Gastrocnemius medialis (tissue), 4 donors: ENCODE measurements at regions not wholly inside any gene's neighbourhood (a gene's known extent, or its start where the extent isn't known, plus 50 kb on each side); places are given as distances from the start of the nearest gene placed in this dataset.

ENCODE experiments used
- CTCF ChIP-seq, 5 experiments: fragments of 450-650 bp in 3 of 5; fragments of 200-600 bp in 2 of 5; sonication (generic) in 2 of 5; IDR thresholded peaks in 4 of 5; conservative IDR thresholded peaks in 1 of 5; 1 replicate in 4 of 5; 2 replicates in 1 of 5; pipeline ENCODE4 v1.5.1; 2016 to 2019; ENCODE audit warnings: antibody characterized with exemption in 5 of 5, mild to moderate bottlenecking in 3 of 5, moderate library complexity in 3 of 5
- POLR2A ChIP-seq, 2 donors: fragments of 450-650 bp; IDR thresholded peaks; one replicate each; pipeline ENCODE4 v1.6.1; 2017; ENCODE audit warnings: antibody characterized with exemption in 2 of 2, mild to moderate bottlenecking in 2 of 2, moderate library complexity in 2 of 2

DNA sequence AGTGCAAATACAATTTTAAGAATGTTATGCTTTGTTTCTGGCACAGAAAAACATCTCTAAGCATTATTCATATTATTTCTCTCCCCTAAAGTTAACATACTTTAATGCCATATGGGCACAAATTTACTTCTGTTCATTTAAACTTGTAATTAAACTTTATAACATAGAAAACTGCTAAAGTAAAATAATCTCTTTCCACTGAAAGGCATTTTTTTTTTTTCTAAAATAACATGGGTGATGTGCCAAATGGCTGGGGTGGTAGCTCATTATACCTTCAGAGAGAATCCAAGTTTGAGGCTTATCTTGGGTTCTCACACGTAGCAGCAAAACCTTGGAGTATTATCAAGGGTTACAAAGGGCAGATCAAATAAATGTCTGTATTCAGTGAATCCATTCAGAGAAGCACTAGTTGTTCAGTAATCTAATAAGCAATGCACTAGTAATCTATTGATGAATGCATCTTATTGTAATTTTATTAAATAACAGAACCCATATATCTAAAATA is 257.6 kb upstream of the POU5F2 start:
- no peak for TF ChIP-seq POLR2A (IDR thresholded peaks at IDR 0.05)
- TF ChIP-seq CTCF (IDR thresholded peaks at IDR 0.05 in 4 of 5, conservative IDR thresholded peaks at IDR 0.05 in 1 of 5): no peak
